ENCODE measurements at regions not wholly inside any gene's neighbourhood (a gene's known extent, or its start where the extent isn't known, plus 50 kb on each side); places are given as distances from the start of the nearest gene placed in this dataset.
"Not testable (repeated sequence)": the region's sequence is repeated elsewhere in the genome, so short reads cannot be mapped to it uniquely, and the experiment has no call there.

- peak in 1 of 3 donors; percentile 29 for DNase-seq
Measured at GRCh38 chr9:27673641-27674040, 100.4 kb upstream of the C9orf72 start.

- no peak for DNase-seq
Measured at GRCh38 chr9:27675354-27675753, 102.1 kb upstream of the C9orf72 start.

GRCh38 chr9:27676827-27677226 is 103.5 kb upstream of the C9orf72 start:
- DNase-seq: no peak

- DNase-seq: no peak
Measured at GRCh38 chr9:27679338-27679737, 106.1 kb upstream of the C9orf72 start.

GRCh38 chr9:27683181-27683580 is 109.9 kb upstream of the C9orf72 start:
- DNase-seq: no peak

GRCh38 chr9:27688954-27689353 is 115.7 kb upstream of the C9orf72 start:
- no peak for DNase-seq

GRCh38 chr9:27690816-27691215 is 117.5 kb upstream of the C9orf72 start:
- DNase-seq: not testable (repeated sequence)

GRCh38 chr9:27699621-27700020 is 126.3 kb upstream of the C9orf72 start:
- DNase-seq: no peak

- peak in 2 of 3 donors; percentile 26 to 35 for DNase-seq
Measured at GRCh38 chr9:27701016-27701415, 127.7 kb upstream of the C9orf72 start.

- peak; percentile 34 to 59 (median 54) for DNase-seq
Measured at GRCh38 chr9:27701587-27701986, 128.3 kb upstream of the C9orf72 start.

- DNase-seq: peak in 2 of 3 donors; percentile 40 to 48
Measured at GRCh38 chr9:27703216-27703980, 130.1 kb upstream of the C9orf72 start.

GRCh38 chr9:27711241-27711640 is 138.0 kb upstream of the C9orf72 start:
- DNase-seq: no peak

- DNase-seq: no peak
Measured at GRCh38 chr9:27712806-27713205, 139.5 kb upstream of the C9orf72 start.

GRCh38 chr9:27714388-27714787 is 141.1 kb upstream of the C9orf72 start:
- DNase-seq: no peak

GRCh38 chr9:27715651-27716050 is 142.4 kb upstream of the C9orf72 start:
- DNase-seq: peak in 1 of 3 donors; percentile 29

- DNase-seq: no peak
Measured at GRCh38 chr9:27717991-27718390, 144.7 kb upstream of the C9orf72 start.

- peak; percentile 5 to 38 (median 34) for DNase-seq
Measured at GRCh38 chr9:27719711-27720110, 146.4 kb upstream of the C9orf72 start.

- peak; percentile 31 to 47 (median 37) for DNase-seq
Measured at GRCh38 chr9:27722866-27723265, 149.6 kb upstream of the C9orf72 start.

GRCh38 chr9:27726244-27727081 is 153.2 kb upstream of the C9orf72 start:
- peak; percentile 83 to 88 (median 87) for DNase-seq

- no peak for DNase-seq
Measured at GRCh38 chr9:27732494-27732893, 159.2 kb upstream of the C9orf72 start.

- no peak for DNase-seq
Measured at GRCh38 chr9:27743490-27743889, 170.2 kb upstream of the C9orf72 start.

GRCh38 chr9:27747450-27747849 is 174.2 kb upstream of the C9orf72 start:
- DNase-seq: no peak

GRCh38 chr9:27749838-27750237 is 176.6 kb upstream of the C9orf72 start:
- no peak for DNase-seq

GRCh38 chr9:27750566-27750965 is 177.3 kb upstream of the C9orf72 start:
- no peak for DNase-seq

Data from suppressor macrophage treated with lipopolysaccharide for 1 hour (primary cell).